Activated CD8-positive, alpha-beta memory T cell treated with anti-CD3 and anti-CD28 coated beads, Interleukin-2, amount 10 ng/mL, durations not matched to agents 7 days and 5 days (primary cell): ENCODE measurements at regions not wholly inside any gene's neighbourhood (a gene's known extent, or its start where the extent isn't known, plus 50 kb on each side); places are given as distances from the start of the nearest gene placed in this dataset.

ENCODE experiments used
- ATAC-seq: fragments of 150-1000 bp; cut with Tn5 transposase; one replicate; pipeline ENCODE4 v1.10.0; 2021; ENCODE audit warnings: moderate library complexity
- CTCF ChIA-PET: fragments of 350-600 bp; sonication (Branson Sonifier 250); formaldehyde crosslinking; loops from one replicate; lab custom pipeline; 2021; ENCODE audit warnings: antibody characterized with exemption; lab: Charles Lee
- DNase-seq: peaks from one replicate; pipeline ENCODE4 v3.0.0-alpha.2; 2020
- H3K27ac Mint-ChIP-seq: one replicate; pipeline ENCODE4 v1.8.0; 2021; ENCODE audit warnings: mild to moderate bottlenecking, mixed read lengths
- H3K27me3 Mint-ChIP-seq: one replicate; pipeline ENCODE4 v1.8.0; 2021; ENCODE audit warnings: mixed read lengths
- H3K36me3 Mint-ChIP-seq: one replicate; pipeline ENCODE4 v1.8.0; 2021; ENCODE audit warnings: mild to moderate bottlenecking, mixed read lengths
- H3K4me1 Mint-ChIP-seq: one replicate; pipeline ENCODE4 v1.8.0; 2021; ENCODE audit warnings: mixed read lengths
- H3K4me3 Mint-ChIP-seq: one replicate; pipeline ENCODE4 v1.8.0; 2021; ENCODE audit warnings: mild to moderate bottlenecking, moderate library complexity, mixed read lengths
- H3K9me3 Mint-ChIP-seq: one replicate; pipeline ENCODE4 v1.8.0; 2022; ENCODE audit warnings: low read depth, mixed read lengths

DNA sequence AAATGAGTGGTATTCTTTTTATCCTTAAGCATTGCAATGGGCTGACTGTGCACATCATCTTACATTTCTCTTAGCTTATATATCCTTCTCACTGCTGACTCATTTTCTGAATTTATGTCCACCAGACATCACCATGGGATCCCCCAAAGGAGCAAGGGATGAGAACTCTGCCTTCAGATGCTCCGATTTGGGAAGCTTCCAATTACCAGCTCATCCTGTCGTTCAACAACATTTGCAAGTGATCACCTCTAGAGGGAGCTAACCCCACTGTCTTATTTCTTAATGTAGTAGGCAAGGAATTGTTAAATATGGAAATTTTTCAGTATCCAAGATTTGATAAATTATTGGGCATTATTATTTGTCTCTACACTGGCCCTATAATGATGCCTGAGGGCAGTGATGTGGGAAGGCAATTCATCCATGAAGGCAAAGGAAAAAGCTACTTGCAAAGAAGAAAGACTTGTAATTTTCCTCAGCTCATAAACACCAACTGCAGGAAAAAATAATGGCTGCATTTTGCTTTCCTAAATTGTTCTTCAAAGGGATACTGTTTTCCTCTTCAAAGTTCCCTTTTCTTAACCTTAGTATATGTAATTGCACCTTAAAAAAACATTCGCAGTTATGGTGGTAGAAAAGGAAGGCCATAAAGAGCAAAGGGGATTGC lies 102.4 kb upstream of the FSHB start:
- CTCF ChIA-PET = interaction anchor here (0.7 to 7.2 kb wide), 11 partner anchors 8 to 789 kb away, joined by 3 to 38 read pairs (median 5); no protein-coding TSS in a partner anchor
- Mint-ChIP-seq H3K36me3 (no peaks in the 10 kb centered on the region), H3K4me3 (no peak overlapping the region)

GRCh38 chr11:30131535-30131934 lies 99.3 kb upstream of the FSHB start:
- no peaks in the 10 kb centered on the region for H3K36me3 Mint-ChIP-seq
- DNase-seq (no peak), ATAC-seq (no peak)
- H3K9me3 Mint-ChIP-seq = no peaks in the 10 kb centered on the region
- no peak overlapping the region for H3K27ac Mint-ChIP-seq
- H3K4me1 Mint-ChIP-seq = no peaks in the 10 kb centered on the region
- CTCF ChIA-PET = interaction anchor here (7.2 kb wide), 1 partner anchor 11 kb away, joined by 38 read pairs; no protein-coding TSS in a partner anchor
- no peaks in the 10 kb centered on the region for H3K27me3 Mint-ChIP-seq
- H3K4me3 Mint-ChIP-seq = no peak overlapping the region

More for the DNA sequence above, 102.4 kb upstream of the FSHB start:
- Mint-ChIP-seq H3K27me3 (no peaks in the 10 kb centered on the region), H3K27ac (no peak overlapping the region), H3K9me3 (no peaks in the 10 kb centered on the region), H3K4me1 (no peaks in the 10 kb centered on the region)
- ATAC-seq = no peak
- no peak for DNase-seq

DNA sequence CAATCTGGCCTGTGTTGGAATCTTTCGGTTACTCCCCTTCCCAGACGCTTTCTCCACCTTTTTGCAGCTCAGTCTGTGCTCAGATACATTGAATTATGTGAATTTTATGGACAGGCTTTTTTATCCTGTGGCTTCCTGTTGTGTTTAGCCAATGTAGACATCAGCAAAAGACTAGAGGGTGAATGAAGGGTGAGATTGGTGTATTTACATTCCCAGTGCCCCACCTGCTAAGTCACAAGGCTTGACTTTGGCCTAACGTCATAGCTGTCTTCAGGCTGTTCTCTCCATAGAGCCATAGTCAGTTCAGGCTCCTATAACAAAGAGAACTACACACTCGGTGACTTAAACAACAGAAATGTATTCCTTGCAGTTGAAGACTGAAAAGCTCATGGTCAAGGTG lies 97.5 kb upstream of the FSHB start:
- CTCF ChIA-PET = interaction anchor here (7.2 kb wide), 1 partner anchor 9 kb away, joined by 38 read pairs; no protein-coding TSS in a partner anchor

DNA sequence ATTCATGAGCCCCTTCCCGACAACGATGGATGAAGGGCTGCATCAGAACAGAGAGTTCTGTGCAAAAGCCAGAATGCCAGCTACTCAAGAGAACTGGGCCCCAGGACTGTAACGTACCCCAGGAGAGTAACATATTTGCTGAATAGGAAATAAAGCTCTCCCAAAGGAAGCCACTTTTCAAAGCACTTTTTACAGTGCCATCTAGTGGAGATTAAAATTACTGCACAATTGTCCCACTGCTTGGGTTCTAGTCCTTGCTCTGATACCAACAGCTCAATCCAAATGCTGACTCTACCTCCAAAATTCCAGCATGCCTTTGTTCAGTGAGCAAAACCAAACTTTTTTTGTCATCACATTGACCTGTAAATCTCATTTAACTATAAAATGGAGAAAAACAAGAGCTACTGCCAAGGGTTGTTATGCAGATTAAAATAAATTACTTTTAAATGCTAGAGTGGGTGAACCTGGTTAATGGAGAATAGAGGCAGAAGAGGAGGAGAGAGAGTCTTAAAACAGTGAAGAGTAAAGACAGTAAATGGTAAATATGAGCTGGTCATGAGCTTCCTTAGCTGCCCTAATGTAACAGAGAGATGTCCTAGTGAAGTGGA lies 87.6 kb upstream of the FSHB start:
- Mint-ChIP-seq H3K4me3 (no peak overlapping the region), H3K4me1 (no peaks in the 10 kb centered on the region), H3K9me3 (no peaks in the 10 kb centered on the region), H3K36me3 (no peaks in the 10 kb centered on the region), H3K27me3 (peaks cover 3% of the 10 kb centered on the region), H3K27ac (no peak overlapping the region)
- CTCF ChIA-PET = interaction anchor here (0.9 to 3.6 kb wide), 11 partner anchors 10 to 711 kb away, joined by 3 to 38 read pairs (median 4); no protein-coding TSS in a partner anchor
- no peak for ATAC-seq
- no peak for DNase-seq

More for the DNA sequence above, 97.5 kb upstream of the FSHB start:
- no peaks in the 10 kb centered on the region for H3K27me3 Mint-ChIP-seq
- no peak overlapping the region for H3K27ac Mint-ChIP-seq
- ATAC-seq = no peak
- no peaks in the 10 kb centered on the region for H3K36me3 Mint-ChIP-seq
- H3K4me3 Mint-ChIP-seq = no peak overlapping the region
- H3K9me3 Mint-ChIP-seq = no peaks in the 10 kb centered on the region
- no peak for DNase-seq
- H3K4me1 Mint-ChIP-seq = no peaks in the 10 kb centered on the region

- H3K9me3 Mint-ChIP-seq = no peaks in the 10 kb centered on the region
- DNase-seq = no peak
- no peak overlapping the region for H3K4me3 Mint-ChIP-seq
- H3K27ac Mint-ChIP-seq = no peak overlapping the region
- CTCF ChIA-PET = no interaction called here
- peaks cover 3% of the 10 kb centered on the region for H3K27me3 Mint-ChIP-seq
- ATAC-seq = no peak
- H3K36me3 Mint-ChIP-seq = no peaks in the 10 kb centered on the region
- no peaks in the 10 kb centered on the region for H3K4me1 Mint-ChIP-seq
Measured at GRCh38 chr11:30147293-30147692, 83.5 kb upstream of the FSHB start.

GRCh38 chr11:30149998-30150397 lies 80.8 kb upstream of the FSHB start:
- DNase-seq (no peak), ATAC-seq (no peak)
- H3K9me3 Mint-ChIP-seq = no peaks in the 10 kb centered on the region
- CTCF ChIA-PET = no interaction called here
- H3K4me1 Mint-ChIP-seq = no peaks in the 10 kb centered on the region
- no peaks in the 10 kb centered on the region for H3K36me3 Mint-ChIP-seq
- no peak overlapping the region for H3K27ac Mint-ChIP-seq
- no peak overlapping the region for H3K4me3 Mint-ChIP-seq
- H3K27me3 Mint-ChIP-seq = peaks cover 3% of the 10 kb centered on the region

- DNase-seq (no peak), ATAC-seq (no peak)
- Mint-ChIP-seq H3K27ac (no peak overlapping the region), H3K4me3 (no peak overlapping the region), H3K27me3 (peaks cover 3% of the 10 kb centered on the region), H3K4me1 (no peaks in the 10 kb centered on the region), H3K9me3 (no peaks in the 10 kb centered on the region), H3K36me3 (no peaks in the 10 kb centered on the region)
- CTCF ChIA-PET = no interaction called here
Measured at GRCh38 chr11:30150425-30150824, 80.4 kb upstream of the FSHB start.

DNA sequence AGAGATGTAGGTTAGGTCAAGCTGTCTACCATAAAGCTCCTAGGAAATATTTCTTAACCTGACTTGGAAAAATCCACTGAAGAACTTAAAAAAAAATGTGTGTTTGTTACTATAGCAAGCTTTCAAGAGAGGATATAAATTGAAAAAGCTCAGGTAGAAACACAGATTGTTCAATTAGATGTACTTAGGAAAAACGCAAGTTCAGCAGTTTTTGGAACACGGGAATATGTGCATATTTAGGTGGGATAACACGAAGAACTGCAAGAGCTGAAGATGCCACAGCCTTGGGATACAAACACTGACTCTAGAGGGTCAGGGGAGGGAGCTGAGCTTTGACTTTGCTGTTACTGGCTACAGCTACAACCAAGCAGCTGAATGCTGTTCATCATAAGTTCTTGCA lies 77.8 kb upstream of the FSHB start:
- H3K27ac Mint-ChIP-seq = no peak overlapping the region
- H3K4me1 Mint-ChIP-seq = no peaks in the 10 kb centered on the region
- CTCF ChIA-PET = interaction anchor here (3.0 kb wide), 1 partner anchor 10 kb away, joined by 17 read pairs; no protein-coding TSS in a partner anchor
- H3K36me3 Mint-ChIP-seq = no peaks in the 10 kb centered on the region
- H3K4me3 Mint-ChIP-seq = no peak overlapping the region
- H3K9me3 Mint-ChIP-seq = no peaks in the 10 kb centered on the region
- DNase-seq (no peak), ATAC-seq (no peak)
- H3K27me3 Mint-ChIP-seq = no peaks in the 10 kb centered on the region

- no peaks in the 10 kb centered on the region for H3K9me3 Mint-ChIP-seq
- no peaks in the 10 kb centered on the region for H3K4me1 Mint-ChIP-seq
- H3K27ac Mint-ChIP-seq = no peak overlapping the region
- CTCF ChIA-PET = interaction anchor here (0.6 to 1.3 kb wide), 2 partner anchors 10 to 40 kb away, joined by 3 to 4 read pairs; no protein-coding TSS in a partner anchor
- no peak overlapping the region for H3K4me3 Mint-ChIP-seq
- no peak for DNase-seq
- no peaks in the 10 kb centered on the region for H3K36me3 Mint-ChIP-seq
- no peak for ATAC-seq
- H3K27me3 Mint-ChIP-seq = no peaks in the 10 kb centered on the region
Measured at GRCh38 chr11:30155428-30155827, 75.4 kb upstream of the FSHB start.

DNA sequence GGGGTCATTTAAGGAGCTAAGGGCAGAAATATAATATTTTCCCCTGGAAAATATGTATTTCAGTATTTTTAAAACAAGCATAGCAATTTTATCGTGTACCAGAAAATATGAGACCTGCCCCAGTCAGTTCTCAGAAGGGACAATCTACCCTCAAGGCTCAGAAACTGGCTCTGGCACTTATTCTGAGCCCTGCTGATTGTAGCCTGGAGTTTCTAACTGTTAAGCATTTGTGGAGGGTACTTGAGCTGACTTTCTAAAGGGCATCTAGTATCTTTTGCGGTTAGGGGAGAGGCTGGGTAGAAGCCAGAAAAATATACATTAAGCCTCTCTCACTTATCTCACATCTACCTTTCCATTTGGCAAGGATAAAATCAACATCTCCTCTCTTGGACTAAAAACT lies 71.3 kb upstream of the FSHB start:
- CTCF ChIA-PET = no interaction called here
- no peak overlapping the region for H3K27ac Mint-ChIP-seq
- ATAC-seq = no peak
- no peaks in the 10 kb centered on the region for H3K27me3 Mint-ChIP-seq
- H3K4me1 Mint-ChIP-seq = no peaks in the 10 kb centered on the region
- H3K36me3 Mint-ChIP-seq = no peaks in the 10 kb centered on the region
- no peak overlapping the region for H3K4me3 Mint-ChIP-seq
- no peak for DNase-seq
- no peaks in the 10 kb centered on the region for H3K9me3 Mint-ChIP-seq

- no peaks in the 10 kb centered on the region for H3K36me3 Mint-ChIP-seq
- CTCF ChIA-PET = interaction anchor here (1.0 to 1.4 kb wide), 3 partner anchors 11 to 31 kb away, joined by 3 read pairs; no protein-coding TSS in a partner anchor
- H3K4me3 Mint-ChIP-seq = no peak overlapping the region
- H3K27me3 Mint-ChIP-seq = no peaks in the 10 kb centered on the region
- ATAC-seq (no peak), DNase-seq (no peak)
- H3K9me3 Mint-ChIP-seq = no peaks in the 10 kb centered on the region
- no peak overlapping the region for H3K27ac Mint-ChIP-seq
- H3K4me1 Mint-ChIP-seq = no peaks in the 10 kb centered on the region
Measured at GRCh38 chr11:30165652-30166051, 65.2 kb upstream of the FSHB start.

GRCh38 chr11:30171661-30172060 lies 59.2 kb upstream of the FSHB start:
- no peaks in the 10 kb centered on the region for H3K9me3 Mint-ChIP-seq
- H3K27ac Mint-ChIP-seq = no peak overlapping the region
- ATAC-seq (no peak), DNase-seq (no peak)
- H3K4me1 Mint-ChIP-seq = no peaks in the 10 kb centered on the region
- no peaks in the 10 kb centered on the region for H3K27me3 Mint-ChIP-seq
- CTCF ChIA-PET = interaction anchor here (1.0 kb wide), 1 partner anchor 28 kb away, joined by 4 read pairs; no protein-coding TSS in a partner anchor
- no peak overlapping the region for H3K4me3 Mint-ChIP-seq
- H3K36me3 Mint-ChIP-seq = no peaks in the 10 kb centered on the region

- no peaks in the 10 kb centered on the region for H3K36me3 Mint-ChIP-seq
Measured at GRCh38 chr11:30172158-30172557, 58.7 kb upstream of the FSHB start.

More at GRCh38 chr11:30172158-30172557, 58.7 kb upstream of the FSHB start:
- H3K27me3 Mint-ChIP-seq = no peaks in the 10 kb centered on the region
- H3K4me1 Mint-ChIP-seq = no peaks in the 10 kb centered on the region
- no peak overlapping the region for H3K27ac Mint-ChIP-seq
- ATAC-seq (no peak), DNase-seq (no peak)
- no peaks in the 10 kb centered on the region for H3K9me3 Mint-ChIP-seq
- no peak overlapping the region for H3K4me3 Mint-ChIP-seq
- CTCF ChIA-PET = interaction anchor here (1.0 kb wide), 2 partner anchors 21 to 29 kb away, joined by 3 to 4 read pairs; no protein-coding TSS in a partner anchor
